Mesenchymal stem cell (in vitro differentiated cells and primary cell): ENCODE measurements at regions not wholly inside any gene's neighbourhood (a gene's known extent, or its start where the extent isn't known, plus 50 kb on each side); places are given as distances from the start of the nearest gene placed in this dataset.

Experiments used
- DNase-seq: peaks from one replicate; pipeline ENCODE4 v3.0.0-alpha.2; 2013
- H2AFZ ChIP-seq: one replicate; pipeline ENCODE4 v1.6.1; 2013; ENCODE audit warnings: low read depth, mild to moderate bottlenecking, control low read depth, inconsistent platforms, low read length, moderate library complexity
- H2AK5ac ChIP-seq: 2 replicates; pipeline ENCODE4 v1.6.1; 2013; ENCODE audit warnings: low read length, moderate library complexity, mild to moderate bottlenecking, inconsistent platforms; ENCODE audit not compliant: severe bottlenecking
- H2BK120ac ChIP-seq: one replicate; pipeline ENCODE4 v1.6.1; 2013; ENCODE audit warnings: low read depth, mild to moderate bottlenecking, inconsistent platforms, low read length, moderate library complexity
- H2BK12ac ChIP-seq, 2 experiments: one replicate each; pipeline ENCODE4 v1.6.1; 2013; ENCODE audit warnings: inconsistent platforms in 2 of 2, low read length in 2 of 2, mild to moderate bottlenecking in 2 of 2, moderate library complexity in 2 of 2, control low read depth in 1 of 2
- H2BK15ac ChIP-seq: one replicate; pipeline ENCODE4 v1.6.1; 2013; ENCODE audit warnings: mild to moderate bottlenecking, low read depth, inconsistent platforms; ENCODE audit not compliant: poor library complexity, severe bottlenecking
- H2BK5ac ChIP-seq: 2 replicates; pipeline ENCODE4 v1.6.1; 2013; ENCODE audit warnings: low read depth, mild to moderate bottlenecking, low read length, control low read depth, inconsistent platforms; ENCODE audit not compliant: poor library complexity, severe bottlenecking
- H3K14ac ChIP-seq, 2 experiments: one replicate each; pipeline ENCODE4 v1.6.1; 2013; ENCODE audit warnings: inconsistent platforms in 2 of 2, low read length in 2 of 2, control low read depth in 1 of 2, mild to moderate bottlenecking in 1 of 2, moderate library complexity in 1 of 2
- H3K18ac ChIP-seq, 2 experiments: one replicate each; pipeline ENCODE4 v1.6.1; 2013; ENCODE audit warnings: inconsistent platforms in 2 of 2, low read length in 2 of 2, control low read depth in 1 of 2, low read depth in 1 of 2, mild to moderate bottlenecking in 1 of 2
- H3K23ac ChIP-seq, 2 experiments: one replicate each; pipeline ENCODE4 v1.6.1; 2013; ENCODE audit warnings: inconsistent platforms in 2 of 2, low read length in 2 of 2, mild to moderate bottlenecking in 2 of 2, moderate library complexity in 2 of 2, control low read depth in 1 of 2
- H3K27ac ChIP-seq: 2 replicates; pipeline ENCODE4 v1.5.1; 2013; ENCODE audit warnings: mild to moderate bottlenecking, moderate library complexity, low read length, control low read depth, inconsistent platforms; ENCODE audit not compliant: poor library complexity, severe bottlenecking
- H3K27me3 ChIP-seq, 2 experiments: 2 replicates each; pipeline versions ENCODE4 v1.6.1 to v1.7.0; 2013; ENCODE audit warnings: low read length in 2 of 2, mild to moderate bottlenecking in 2 of 2, moderate library complexity in 2 of 2, control low read depth in 1 of 2, inconsistent platforms in 1 of 2; ENCODE audit not compliant: control insufficient read depth in 1 of 2, insufficient read depth in 1 of 2
- H3K36me3 ChIP-seq, 2 experiments: 2 replicates each; pipeline versions ENCODE4 v1.6.1 to v1.7.0; 2013; ENCODE audit warnings: low read length in 2 of 2, control low read depth in 1 of 2, inconsistent platforms in 1 of 2, low read depth in 1 of 2, mild to moderate bottlenecking in 1 of 2; ENCODE audit not compliant: insufficient read depth in 2 of 2, control insufficient read depth in 1 of 2
- H3K4ac ChIP-seq, 2 experiments: one replicate each; pipeline ENCODE4 v1.6.1; 2013; ENCODE audit warnings: inconsistent platforms in 2 of 2, low read length in 2 of 2, mild to moderate bottlenecking in 2 of 2, moderate library complexity in 2 of 2, control low read depth in 1 of 2, low read depth in 1 of 2
- H3K4me1 ChIP-seq: 2 replicates; pipeline ENCODE4 v1.6.1; 2013; ENCODE audit warnings: low read depth, low read length, control low read depth; ENCODE audit not compliant: control insufficient read depth, insufficient read depth
- H3K4me2 ChIP-seq: 2 replicates; pipeline ENCODE4 v1.6.1; 2013; ENCODE audit warnings: low read length, mild to moderate bottlenecking, inconsistent platforms; ENCODE audit not compliant: poor library complexity, severe bottlenecking
- H3K4me3 ChIP-seq, 2 experiments: 2 replicates each; pipeline versions ENCODE4 v1.5.1 to v1.7.0; 2013; ENCODE audit warnings: low read length in 2 of 2, mild to moderate bottlenecking in 2 of 2, control low read depth in 1 of 2, low read depth in 1 of 2; ENCODE audit not compliant: insufficient read depth in 1 of 2
- H3K79me1 ChIP-seq: replicated peaks from 2 replicates; pipeline ENCODE4 v1.6.1; 2013; ENCODE audit warnings: mild to moderate bottlenecking, control low read depth, low read length, inconsistent platforms; ENCODE audit not compliant: poor library complexity, severe bottlenecking
- H3K9ac ChIP-seq: 2 replicates; pipeline ENCODE4 v1.7.0; 2013; ENCODE audit warnings: mild to moderate bottlenecking, low read length, moderate library complexity
- H3K9me3 ChIP-seq: 2 replicates; pipeline ENCODE4 v1.7.0; 2013; ENCODE audit warnings: mild to moderate bottlenecking, low read length; ENCODE audit not compliant: control insufficient read depth
- H4K8ac ChIP-seq: one replicate; pipeline ENCODE4 v1.6.1; 2013; ENCODE audit warnings: inconsistent platforms, mild to moderate bottlenecking, low read length, moderate library complexity
- H4K91ac ChIP-seq: one replicate; pipeline ENCODE4 v1.6.1; 2013; ENCODE audit warnings: mild to moderate bottlenecking, low read length, inconsistent platforms
- WGBS: methylation state at CpG from one replicate; pipeline ENCODE4 v1.1.7; 2013; ENCODE audit warnings: mixed read lengths; 5-methylcytosine and 5-hydroxymethylcytosine counted together

- 67% methylated on average over 6 of the region's 6 CpGs for WGBS
- no peaks in the 10 kb centered on the region for H3K79me1 ChIP-seq
- no peak overlapping the region for H3K14ac ChIP-seq
Observed at GRCh38 chr7:153021542-153021941, 262.0 kb downstream of the ACTR3B start.

GRCh38 chr7:153022475-153023193, 263.1 kb downstream of the ACTR3B start:
- Histone ChIP-seq H3K23ac (no peak overlapping the region), H3K27me3 (no peaks in the 10 kb centered on the region), H3K4me2 (no peak overlapping the region), H2BK120ac (no peak overlapping the region), H4K8ac (no peak overlapping the region), H3K36me3 (no peaks in the 10 kb centered on the region), H3K4me3 (no peak overlapping the region), H2BK5ac (no peak overlapping the region), H3K18ac (no peak overlapping the region), H3K9ac (no peak overlapping the region), H3K4me1 (no peaks in the 10 kb centered on the region), H2AFZ (no peak overlapping the region), H2BK12ac (no peak overlapping the region), H3K27ac (no peak overlapping the region), H4K91ac (no peak overlapping the region), H3K14ac (no peak overlapping the region), H3K4ac (no peak overlapping the region), H3K79me1 (no peaks in the 10 kb centered on the region), H3K9me3 (peaks cover 4% of the 10 kb centered on the region), H2BK15ac (no peak overlapping the region), H2AK5ac (no peak overlapping the region)
- no peak for DNase-seq
- WGBS, result 67% methylated on average over 10 of the region's 12 CpGs

More at GRCh38 chr7:153021542-153021941, 262.0 kb downstream of the ACTR3B start:
- Histone ChIP-seq H3K4me3 (no peak overlapping the region), H3K9me3 (peaks cover 4% of the 10 kb centered on the region), H2AFZ (no peak overlapping the region), H2BK12ac (no peak overlapping the region), H3K4me1 (no peaks in the 10 kb centered on the region), H2AK5ac (no peak overlapping the region), H3K36me3 (no peaks in the 10 kb centered on the region), H2BK120ac (no peak overlapping the region), H3K4ac (no peak overlapping the region), H3K27ac (no peak overlapping the region), H3K18ac (no peak overlapping the region), H4K8ac (no peak overlapping the region), H3K23ac (no peak overlapping the region), H4K91ac (no peak overlapping the region), H3K27me3 (no peaks in the 10 kb centered on the region), H3K4me2 (no peak overlapping the region), H2BK15ac (no peak overlapping the region), H3K9ac (no peak overlapping the region), H2BK5ac (no peak overlapping the region)
- DNase-seq, result no peak

GRCh38 chr7:153023194-153023592, 263.6 kb downstream of the ACTR3B start:
- H3K9me3 ChIP-seq, result peaks cover 5% of the 10 kb centered on the region
- no peak overlapping the region for H2BK120ac ChIP-seq
- no peak overlapping the region for H4K91ac ChIP-seq
- H3K23ac ChIP-seq, result no peak overlapping the region
- no peaks in the 10 kb centered on the region for H3K79me1 ChIP-seq
- H3K9ac ChIP-seq, result no peak overlapping the region
- H3K4me2 ChIP-seq, result no peak overlapping the region
- H3K14ac ChIP-seq, result no peak overlapping the region
- no peaks in the 10 kb centered on the region for H3K27me3 ChIP-seq
- no peak overlapping the region for H2AFZ ChIP-seq
- H3K4me3 ChIP-seq, result no peak overlapping the region
- no peak overlapping the region for H3K27ac ChIP-seq
- no peak overlapping the region for H3K4ac ChIP-seq
- H4K8ac ChIP-seq, result no peak overlapping the region
- no peaks in the 10 kb centered on the region for H3K4me1 ChIP-seq
- H2BK15ac ChIP-seq, result no peak overlapping the region
- 74% methylated on average over 7 of the region's 7 CpGs for WGBS
- H2AK5ac ChIP-seq, result no peak overlapping the region
- H2BK5ac ChIP-seq, result no peak overlapping the region
- H3K36me3 ChIP-seq, result no peaks in the 10 kb centered on the region
- H3K18ac ChIP-seq, result no peak overlapping the region
- no peak overlapping the region for H2BK12ac ChIP-seq
- DNase-seq, result no peak

GRCh38 chr7:153027210-153027609, 267.7 kb downstream of the ACTR3B start:
- no peak overlapping the region for H3K4ac ChIP-seq
- no peaks in the 10 kb centered on the region for H3K27me3 ChIP-seq
- H3K4me3 ChIP-seq, result no peak overlapping the region
- no peak overlapping the region for H2BK5ac ChIP-seq
- H2BK120ac ChIP-seq, result no peak overlapping the region
- no peak overlapping the region for H2AK5ac ChIP-seq
- no peak overlapping the region for H3K4me2 ChIP-seq
- H3K36me3 ChIP-seq, result no peaks in the 10 kb centered on the region
- peaks cover 8% of the 10 kb centered on the region for H3K9me3 ChIP-seq
- DNase-seq, result no peak
- no peak overlapping the region for H3K18ac ChIP-seq
- H3K4me1 ChIP-seq, result no peaks in the 10 kb centered on the region
- H3K27ac ChIP-seq, result no peak overlapping the region
- H4K91ac ChIP-seq, result no peak overlapping the region
- H2BK15ac ChIP-seq, result no peak overlapping the region
- no peak overlapping the region for H2BK12ac ChIP-seq
- no peak overlapping the region for H2AFZ ChIP-seq
- 91% methylated on average over 10 of the region's 11 CpGs for WGBS
- no peak overlapping the region for H3K9ac ChIP-seq
- H3K79me1 ChIP-seq, result no peaks in the 10 kb centered on the region
- H4K8ac ChIP-seq, result no peak overlapping the region
- H3K23ac ChIP-seq, result no peak overlapping the region
- H3K14ac ChIP-seq, result no peak overlapping the region
